ENCODE measurements at regions not wholly inside any gene's neighbourhood (a gene's known extent, or its start where the extent isn't known, plus 50 kb on each side); places are given as distances from the start of the nearest gene placed in this dataset.

- Mint-ChIP-seq H3K27ac (no peak overlapping the region), H3K36me3 (ENCODE audit: low read depth) (no peaks in the 10 kb centered on the region), H3K4me3 (no peak overlapping the region), H3K4me1 (no peaks in the 10 kb centered on the region), H3K9me3 (peaks cover 2% of the 10 kb centered on the region), H3K27me3 (peaks cover under 1% of the 10 kb centered on the region)
- DNase-seq (no peak), ATAC-seq (no peak)
These were observed 406.8 kb upstream of the FAM98A start for GRCh38 chr2:34005901-34006300.

- H3K9me3 Mint-ChIP-seq = peaks cover 3% of the 10 kb centered on the region
- no peaks in the 10 kb centered on the region for H3K36me3 Mint-ChIP-seq (ENCODE audit: low read depth)
- DNase-seq = no peak
- H3K27ac Mint-ChIP-seq = no peak overlapping the region
- no peak for ATAC-seq
- no peaks in the 10 kb centered on the region for H3K27me3 Mint-ChIP-seq
- H3K4me3 Mint-ChIP-seq = no peak overlapping the region
- no peaks in the 10 kb centered on the region for H3K4me1 Mint-ChIP-seq
These were observed 405.8 kb upstream of the FAM98A start for GRCh38 chr2:34004936-34005335.

- H3K27me3 Mint-ChIP-seq = no peaks in the 10 kb centered on the region
- ATAC-seq = no peak
- no peaks in the 10 kb centered on the region for H3K36me3 Mint-ChIP-seq (ENCODE audit: low read depth)
- H3K27ac Mint-ChIP-seq = no peak overlapping the region
- peaks cover 3% of the 10 kb centered on the region for H3K9me3 Mint-ChIP-seq
- H3K4me1 Mint-ChIP-seq = no peaks in the 10 kb centered on the region
- DNase-seq = no peak
- no peak overlapping the region for H3K4me3 Mint-ChIP-seq
These were observed 404.7 kb upstream of the FAM98A start for GRCh38 chr2:34003795-34004194.

GRCh38 chr2:34001557-34001956 lies 402.5 kb upstream of the FAM98A start:
- Mint-ChIP-seq H3K27me3 (no peaks in the 10 kb centered on the region), H3K9me3 (peaks cover 18% of the 10 kb centered on the region), H3K36me3 (ENCODE audit: low read depth) (peaks cover 2% of the 10 kb centered on the region), H3K4me1 (no peaks in the 10 kb centered on the region), H3K4me3 (no peak overlapping the region), H3K27ac (no peak overlapping the region)
- DNase-seq (no peak), ATAC-seq (no peak)

GRCh38 chr2:33984131-33984530 lies 385.0 kb upstream of the FAM98A start:
- Mint-ChIP-seq H3K27me3 (no peaks in the 10 kb centered on the region), H3K4me3 (no peak overlapping the region), H3K27ac (no peak overlapping the region), H3K36me3 (ENCODE audit: low read depth) (no peaks in the 10 kb centered on the region), H3K9me3 (peaks cover 14% of the 10 kb centered on the region), H3K4me1 (no peaks in the 10 kb centered on the region)
- ATAC-seq (no peak), DNase-seq (no peak)

GRCh38 chr2:33978471-33978870 lies 379.4 kb upstream of the FAM98A start:
- no peak for DNase-seq
- Mint-ChIP-seq H3K36me3 (ENCODE audit: low read depth) (no peaks in the 10 kb centered on the region), H3K27me3 (peaks cover 2% of the 10 kb centered on the region), H3K27ac (no peak overlapping the region), H3K4me1 (no peaks in the 10 kb centered on the region), H3K4me3 (no peak overlapping the region), H3K9me3 (peaks cover 11% of the 10 kb centered on the region)
- no peak for ATAC-seq

- Mint-ChIP-seq H3K4me3 (no peak overlapping the region), H3K36me3 (ENCODE audit: low read depth) (no peaks in the 10 kb centered on the region), H3K4me1 (no peaks in the 10 kb centered on the region), H3K27me3 (peaks cover 2% of the 10 kb centered on the region), H3K9me3 (peaks cover 3% of the 10 kb centered on the region), H3K27ac (no peak overlapping the region)
- no peak for ATAC-seq
- DNase-seq = no peak
These were observed 376.4 kb upstream of the FAM98A start for GRCh38 chr2:33975498-33975897.

GRCh38 chr2:33967103-33967502 lies 368.0 kb upstream of the FAM98A start:
- no peaks in the 10 kb centered on the region for H3K4me1 Mint-ChIP-seq
- no peaks in the 10 kb centered on the region for H3K36me3 Mint-ChIP-seq (ENCODE audit: low read depth)
- H3K4me3 Mint-ChIP-seq = no peak overlapping the region

GRCh38 chr2:33958591-33958990 lies 359.5 kb upstream of the FAM98A start:
- ATAC-seq (no peak), DNase-seq (no peak)
- Mint-ChIP-seq H3K4me1 (no peaks in the 10 kb centered on the region), H3K27ac (no peak overlapping the region), H3K36me3 (ENCODE audit: low read depth) (no peaks in the 10 kb centered on the region), H3K27me3 (no peaks in the 10 kb centered on the region), H3K4me3 (no peak overlapping the region), H3K9me3 (peaks cover 13% of the 10 kb centered on the region)

More at GRCh38 chr2:33967103-33967502, 368.0 kb upstream of the FAM98A start:
- Mint-ChIP-seq H3K27me3 (no peaks in the 10 kb centered on the region), H3K9me3 (peaks cover 5% of the 10 kb centered on the region), H3K27ac (no peak overlapping the region)
- no peak for DNase-seq
- ATAC-seq = no peak

- Mint-ChIP-seq H3K27ac (no peak overlapping the region), H3K4me3 (no peak overlapping the region), H3K27me3 (no peaks in the 10 kb centered on the region), H3K4me1 (no peaks in the 10 kb centered on the region), H3K9me3 (peaks cover 8% of the 10 kb centered on the region), H3K36me3 (ENCODE audit: low read depth) (no peaks in the 10 kb centered on the region)
- no peak for DNase-seq
- ATAC-seq = no peak
These were observed 350.3 kb upstream of the FAM98A start for GRCh38 chr2:33949371-33949770.

GRCh38 chr2:33946193-33946592 lies 347.1 kb upstream of the FAM98A start:
- no peak overlapping the region for H3K4me3 Mint-ChIP-seq
- H3K36me3 Mint-ChIP-seq (ENCODE audit: low read depth) = no peaks in the 10 kb centered on the region
- H3K9me3 Mint-ChIP-seq = peaks cover 9% of the 10 kb centered on the region
- ATAC-seq = no peak
- no peaks in the 10 kb centered on the region for H3K4me1 Mint-ChIP-seq
- no peaks in the 10 kb centered on the region for H3K27me3 Mint-ChIP-seq
- H3K27ac Mint-ChIP-seq = no peak overlapping the region
- DNase-seq = no peak

GRCh38 chr2:33933203-33933602 lies 334.1 kb upstream of the FAM98A start:
- no peak for DNase-seq
- H3K36me3 Mint-ChIP-seq (ENCODE audit: low read depth) = no peaks in the 10 kb centered on the region
- no peak overlapping the region for H3K27ac Mint-ChIP-seq
- H3K4me1 Mint-ChIP-seq = no peaks in the 10 kb centered on the region
- H3K27me3 Mint-ChIP-seq = no peaks in the 10 kb centered on the region
- no peaks in the 10 kb centered on the region for H3K9me3 Mint-ChIP-seq
- H3K4me3 Mint-ChIP-seq = no peak overlapping the region
- ATAC-seq = no peak

GRCh38 chr2:33931164-33931563 lies 332.1 kb upstream of the FAM98A start:
- no peaks in the 10 kb centered on the region for H3K4me1 Mint-ChIP-seq
- no peak for ATAC-seq

GRCh38 chr2:33929467-33929866 lies 330.4 kb upstream of the FAM98A start:
- Mint-ChIP-seq H3K27ac (no peak overlapping the region), H3K36me3 (ENCODE audit: low read depth) (no peaks in the 10 kb centered on the region), H3K27me3 (peaks cover 2% of the 10 kb centered on the region), H3K4me1 (no peaks in the 10 kb centered on the region), H3K9me3 (peaks cover 5% of the 10 kb centered on the region), H3K4me3 (no peak overlapping the region)
- ATAC-seq = no peak
- no peak for DNase-seq

More at GRCh38 chr2:33931164-33931563, 332.1 kb upstream of the FAM98A start:
- Mint-ChIP-seq H3K27ac (no peak overlapping the region), H3K4me3 (no peak overlapping the region), H3K27me3 (peaks cover 2% of the 10 kb centered on the region), H3K36me3 (ENCODE audit: low read depth) (no peaks in the 10 kb centered on the region), H3K9me3 (peaks cover 5% of the 10 kb centered on the region)
- no peak for DNase-seq

- Mint-ChIP-seq H3K9me3 (peaks cover 5% of the 10 kb centered on the region), H3K4me3 (no peak overlapping the region), H3K27ac (no peak overlapping the region), H3K36me3 (ENCODE audit: low read depth) (no peaks in the 10 kb centered on the region), H3K27me3 (peaks cover 2% of the 10 kb centered on the region), H3K4me1 (no peaks in the 10 kb centered on the region)
- ATAC-seq (no peak), DNase-seq (no peak)
These were observed 328.7 kb upstream of the FAM98A start for GRCh38 chr2:33927756-33928155.

- ATAC-seq (no peak), DNase-seq (no peak)
- Mint-ChIP-seq H3K36me3 (ENCODE audit: low read depth) (no peaks in the 10 kb centered on the region), H3K27me3 (peaks cover 2% of the 10 kb centered on the region), H3K4me3 (no peak overlapping the region), H3K4me1 (no peaks in the 10 kb centered on the region), H3K9me3 (peaks cover 5% of the 10 kb centered on the region), H3K27ac (no peak overlapping the region)
These were observed 326.2 kb upstream of the FAM98A start for GRCh38 chr2:33925311-33925710.
